Activated CD8-positive, alpha-beta memory T cell treated with anti-CD3 and anti-CD28 coated beads, Interleukin-2, amount 50 U/mL, for 1 hour (primary cell): ENCODE measurements at regions not wholly inside any gene's neighbourhood (a gene's known extent, or its start where the extent isn't known, plus 50 kb on each side); places are given as distances from the start of the nearest gene placed in this dataset.

ENCODE experiments used
- DNase-seq: peaks from one replicate; pipeline ENCODE4 v3.0.0-alpha.2; 2020; ENCODE audit errors: extremely low read depth

- no peak for DNase-seq
Measured at GRCh38 chr9:79962150-79962549, 390.4 kb downstream of the TLE4 start.

DNA sequence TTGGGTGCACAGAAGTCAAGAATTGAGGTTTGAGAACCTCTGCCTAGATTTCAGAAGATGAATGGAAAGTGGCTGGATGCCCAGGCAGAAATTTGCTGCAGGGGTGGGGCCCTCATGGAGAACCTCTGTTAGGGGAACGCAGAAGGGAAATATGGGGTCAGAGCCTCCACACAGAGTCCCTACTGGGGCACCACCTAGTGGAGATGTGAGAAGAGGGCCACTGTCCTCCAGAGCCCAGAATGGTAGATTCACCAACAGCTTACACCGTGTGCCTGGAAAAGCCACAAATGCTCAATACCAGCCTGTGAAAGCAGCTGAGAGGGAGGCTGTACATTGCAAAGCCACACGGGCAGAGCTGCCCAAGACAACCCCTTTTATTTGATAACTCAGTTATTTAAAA, 383.5 kb downstream of the TLE4 start:
- DNase-seq: no peak

DNA sequence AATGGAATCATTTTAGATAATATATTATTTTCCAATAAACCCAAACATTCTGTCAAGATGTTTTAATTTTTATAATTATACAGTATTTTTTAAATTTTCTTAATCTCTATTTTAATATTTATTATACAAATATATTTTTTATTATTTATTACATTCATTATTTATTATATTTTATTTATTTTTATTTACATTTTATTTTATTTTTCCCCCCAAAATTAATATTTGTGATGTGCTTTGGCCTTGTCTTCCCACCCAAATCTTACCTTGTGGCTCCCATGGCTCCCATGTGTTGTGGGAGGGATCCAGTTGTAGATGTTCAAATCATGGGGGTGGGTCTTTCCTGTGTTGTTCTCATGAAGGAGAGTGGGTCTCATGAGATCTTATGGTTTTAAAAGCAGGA, 382.1 kb downstream of the TLE4 start:
- DNase-seq: no peak

- no peak for DNase-seq
Measured at GRCh38 chr9:79952401-79952800, 380.6 kb downstream of the TLE4 start.

- DNase-seq: no peak
Measured at GRCh38 chr9:79946712-79947111, 374.9 kb downstream of the TLE4 start.

GRCh38 chr9:79945495-79945894, 373.7 kb downstream of the TLE4 start:
- DNase-seq: no peak

DNA sequence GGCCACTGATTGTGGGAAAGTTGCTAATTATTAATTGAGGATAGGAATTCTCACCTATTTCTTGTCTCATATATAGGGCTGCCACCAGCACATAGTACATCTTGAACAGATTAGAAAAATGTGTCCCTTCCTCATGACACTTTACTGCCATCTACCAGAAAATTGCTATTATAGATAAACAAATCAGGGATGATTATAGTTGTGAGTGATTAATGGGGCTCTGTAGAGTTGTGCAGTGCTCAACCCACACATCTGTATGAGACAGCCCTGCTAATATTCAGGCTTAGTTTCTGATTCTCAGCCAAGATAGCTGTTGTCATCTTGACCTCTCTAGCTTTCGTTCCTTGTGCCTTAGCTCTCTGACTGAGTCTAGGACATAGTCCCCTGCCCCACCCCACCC, 373.3 kb downstream of the TLE4 start:
- DNase-seq: no peak

GRCh38 chr9:79940919-79941318, 369.2 kb downstream of the TLE4 start:
- no peak for DNase-seq

DNA sequence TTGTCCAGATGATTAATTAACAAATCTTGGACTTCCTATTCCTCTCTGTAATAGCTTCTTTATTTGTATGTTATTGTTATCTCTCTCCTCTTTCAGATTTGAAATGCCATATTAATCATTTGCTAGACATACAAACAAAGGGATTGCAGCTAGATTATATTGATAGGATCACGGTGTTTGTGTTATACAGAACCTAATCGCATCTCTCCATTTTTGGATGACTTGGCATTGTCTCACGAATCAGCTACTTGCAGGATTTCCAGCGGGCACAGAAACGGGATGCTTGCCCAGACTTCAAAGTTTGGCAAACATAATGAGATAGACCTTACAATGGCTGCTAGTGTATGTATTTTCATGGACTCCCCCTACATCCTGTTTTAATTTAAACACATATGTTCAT, 368.1 kb downstream of the TLE4 start:
- no peak for DNase-seq

GRCh38 chr9:79936336-79936735, 364.6 kb downstream of the TLE4 start:
- DNase-seq: no peak

DNA sequence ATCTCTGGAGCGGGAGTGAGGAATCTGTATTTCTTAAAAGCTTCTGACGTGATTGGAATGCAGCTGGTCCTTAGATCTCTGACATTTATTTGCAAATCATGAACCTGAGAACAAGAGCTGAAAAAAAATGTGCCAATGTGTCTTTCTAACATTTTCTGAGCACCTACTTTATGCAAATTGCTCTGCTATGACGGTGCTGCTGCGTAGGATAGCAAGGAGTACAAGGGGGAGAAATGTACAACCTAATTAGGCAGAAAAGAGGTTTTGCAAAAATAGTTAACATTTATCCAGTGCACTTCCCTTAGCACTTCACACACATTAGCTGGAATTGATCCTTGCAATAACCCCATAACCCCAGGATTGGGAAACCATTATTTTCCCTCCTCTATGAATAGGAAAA, 357.5 kb downstream of the TLE4 start:
- no peak for DNase-seq

GRCh38 chr9:79928661-79929223, 357.0 kb downstream of the TLE4 start:
- no peak for DNase-seq

DNA sequence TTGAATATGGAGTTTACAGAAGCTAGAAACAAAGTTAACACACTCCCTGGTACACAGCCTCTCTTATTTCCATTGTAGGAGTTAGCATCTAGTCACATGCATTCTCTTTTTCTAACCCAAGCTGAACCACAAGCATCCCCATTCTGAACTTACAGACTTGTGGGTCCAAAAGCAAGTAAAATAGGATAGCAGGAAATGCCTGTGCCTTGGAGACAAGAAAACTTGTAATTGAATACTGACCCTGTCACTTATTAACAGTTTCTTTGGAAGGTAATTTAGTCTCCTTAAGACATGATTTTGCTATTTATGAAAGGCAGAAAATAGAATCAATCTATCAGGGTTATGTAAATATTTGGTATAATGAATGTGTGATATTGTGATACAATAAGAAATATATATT, 353.6 kb downstream of the TLE4 start:
- DNase-seq: no peak

- no peak for DNase-seq
Measured at GRCh38 chr9:79924836-79925235, 353.1 kb downstream of the TLE4 start.

DNA sequence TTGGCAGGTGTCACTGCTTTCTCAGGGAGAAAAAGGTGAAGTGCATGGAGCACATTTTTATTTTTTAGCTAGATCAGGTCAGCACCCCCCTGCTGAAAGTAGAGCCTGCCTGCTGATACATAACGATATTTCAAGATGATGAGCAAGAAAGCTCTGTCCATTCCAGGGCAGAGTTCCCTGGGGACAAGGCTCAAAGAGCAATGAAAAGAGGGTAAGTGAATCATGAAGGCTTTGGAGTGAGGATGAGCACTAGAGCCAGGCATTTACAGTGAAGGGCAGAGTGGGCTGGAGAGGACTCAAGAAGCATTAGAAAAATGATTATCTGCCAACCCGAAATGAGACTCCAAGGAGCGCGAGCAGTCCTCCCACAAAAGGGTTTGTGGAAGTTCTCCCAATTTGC, 345.7 kb downstream of the TLE4 start:
- no peak for DNase-seq

- DNase-seq: no peak
Measured at GRCh38 chr9:79913867-79914266, 342.1 kb downstream of the TLE4 start.

DNA sequence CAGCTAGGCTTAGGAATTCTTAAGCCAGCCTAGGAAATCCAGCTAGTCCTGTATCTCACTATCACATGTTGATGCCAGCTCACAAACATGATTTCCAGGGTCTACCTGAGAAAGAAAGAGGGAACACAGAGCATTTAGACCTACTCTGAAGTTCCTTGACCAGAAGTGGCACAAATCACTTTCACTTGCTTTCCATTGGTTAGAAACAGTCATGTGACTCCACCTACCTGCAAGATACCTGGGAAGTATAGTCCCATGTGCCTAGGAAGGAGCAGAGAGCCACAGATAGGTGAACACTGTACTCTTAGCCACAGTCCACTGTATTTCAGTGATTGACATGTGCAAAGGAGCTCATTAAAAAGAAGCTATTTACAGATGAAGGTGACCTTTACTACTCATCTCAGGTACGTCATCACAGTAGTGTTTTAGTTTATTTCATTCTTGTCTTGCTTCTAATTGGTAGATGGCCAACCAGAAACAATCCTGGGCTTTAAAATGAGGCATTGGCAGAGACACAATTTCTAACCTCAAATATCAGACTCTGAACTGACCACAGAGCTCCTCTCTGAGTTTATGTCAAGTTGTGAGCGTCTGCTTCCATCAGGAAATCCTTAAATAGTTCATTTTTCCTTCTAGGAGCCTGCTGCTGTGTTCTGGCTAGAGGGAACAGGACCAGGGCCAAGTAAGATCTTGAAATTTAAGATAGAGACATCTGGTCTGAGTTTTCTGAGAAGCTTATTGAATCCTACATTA, 340.7 kb downstream of the TLE4 start:
- DNase-seq: no peak

- DNase-seq: no peak
Measured at GRCh38 chr9:79911724-79912123, 340.0 kb downstream of the TLE4 start.

DNA sequence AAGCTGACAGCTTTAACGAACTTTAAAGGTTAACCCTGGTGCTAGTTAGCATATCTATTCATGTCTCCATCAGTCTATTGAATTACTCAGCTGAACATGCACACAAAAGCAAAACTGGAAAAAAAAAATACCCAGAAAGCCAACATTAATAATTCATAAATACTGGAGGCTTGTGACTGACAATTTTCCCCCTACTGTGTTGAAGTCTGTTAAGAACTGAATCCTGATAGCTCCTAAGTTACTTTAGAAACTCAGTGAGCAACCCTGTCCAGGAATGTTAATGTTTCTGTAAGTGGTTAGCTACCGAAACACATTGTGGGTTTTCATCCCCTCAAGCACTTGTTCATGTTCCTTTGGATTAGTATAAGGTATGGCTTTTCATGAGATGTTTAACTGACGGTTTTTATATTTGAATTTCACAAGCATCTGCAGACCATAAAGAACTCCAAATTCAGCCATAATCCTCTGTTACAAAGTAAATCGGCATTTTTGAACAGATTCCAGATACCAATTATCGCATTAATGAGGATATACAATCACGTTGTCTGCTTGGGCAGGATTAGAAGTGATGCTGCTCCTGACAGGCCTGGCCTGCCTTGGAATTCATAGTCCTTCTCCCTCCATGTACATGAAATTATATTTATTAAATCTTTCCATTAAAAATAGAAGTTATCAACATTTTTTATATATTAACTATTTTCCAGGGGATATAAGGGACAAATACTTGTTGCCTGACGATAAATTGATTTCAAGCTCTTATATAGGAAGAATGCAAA, 331.2 kb downstream of the TLE4 start:
- no peak for DNase-seq

DNA sequence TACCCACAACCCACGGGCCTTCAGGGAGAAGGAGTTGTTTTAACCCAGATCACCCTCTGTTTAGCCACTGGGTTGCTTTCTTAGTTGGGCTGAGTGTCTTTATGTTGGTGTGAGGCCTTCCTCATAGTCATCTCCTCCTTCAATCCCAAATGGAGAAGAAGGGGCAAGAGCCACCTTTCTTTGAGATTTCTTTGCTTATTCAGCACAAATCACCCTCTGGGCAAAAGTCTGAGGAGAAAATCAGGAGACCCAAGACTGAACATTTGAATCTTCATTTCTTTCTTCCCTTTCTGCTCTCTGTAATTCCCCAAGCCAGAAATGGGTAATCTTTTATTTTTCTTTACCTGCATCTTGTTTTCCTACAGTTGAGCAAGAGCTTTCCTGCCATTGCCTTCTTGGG, 329.0 kb downstream of the TLE4 start:
- DNase-seq: no peak

DNA sequence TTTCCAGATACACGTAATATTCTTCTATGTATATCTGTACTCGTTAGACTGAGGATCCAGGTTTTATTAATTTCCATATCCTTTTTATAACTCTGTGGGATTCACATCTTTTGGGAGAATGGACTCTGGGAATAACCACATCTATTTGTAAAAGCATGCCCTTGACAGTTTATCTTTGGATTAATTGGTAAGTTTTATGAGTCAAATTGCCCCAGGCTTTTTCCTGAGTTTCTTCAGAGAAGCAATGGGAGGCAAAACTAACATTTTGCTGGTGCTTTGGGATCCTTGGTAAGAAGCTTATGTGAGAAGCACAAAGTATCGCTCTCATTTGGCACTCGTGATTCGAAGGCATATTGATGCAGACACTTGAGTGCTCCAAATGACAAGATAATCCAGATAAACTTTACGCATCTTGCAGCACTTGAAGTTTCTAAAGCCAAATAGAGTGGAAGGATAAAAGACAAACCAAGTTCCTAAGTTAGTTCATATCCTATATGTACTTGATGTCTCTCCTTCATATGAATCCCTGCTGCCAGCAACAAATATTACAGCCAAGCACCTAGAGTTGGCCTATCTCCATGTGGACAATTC, 324.7 kb downstream of the TLE4 start:
- no peak for DNase-seq

GRCh38 chr9:79895232-79895631, 323.5 kb downstream of the TLE4 start:
- no peak for DNase-seq

DNA sequence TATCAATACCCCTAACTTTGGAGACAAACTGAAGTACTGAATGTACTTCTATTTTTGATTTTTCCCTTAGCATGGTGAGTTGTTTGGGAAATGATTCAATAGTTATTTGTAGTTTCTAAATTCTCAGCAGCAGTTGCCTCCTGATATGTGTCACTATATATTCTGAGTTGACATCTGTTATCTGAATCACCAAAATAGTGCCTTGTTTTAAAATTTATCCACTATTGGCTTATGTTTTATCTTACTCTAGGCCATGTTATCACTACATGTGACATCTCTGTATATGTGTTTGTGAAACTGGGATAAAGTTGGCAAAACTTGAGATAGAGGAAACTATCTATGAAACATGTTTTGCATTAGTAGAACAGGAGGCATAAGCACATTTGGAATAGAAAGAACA, 317.6 kb downstream of the TLE4 start:
- DNase-seq: no peak
